A673 (cell line): ENCODE measurements at regions not wholly inside any gene's neighbourhood (a gene's known extent, or its start where the extent isn't known, plus 50 kb on each side); places are given as distances from the start of the nearest gene placed in this dataset.

Experiments used
- BruUV-seq: library from RNA; stranded (reverse); fragments of 400-500 nt; replicated peaks from 2 replicates; lab custom pipeline; 2021; lab: Mats Ljungman, UMichigan
- CTCF ChIA-PET: fragments of 300-600 bp; sonication (Branson Sonifier 250); formaldehyde crosslinking; loops from one replicate; lab custom pipeline; 2022; ENCODE audit warnings: antibody characterized with exemption; lab: Charles Lee
- POLR2A ChIA-PET: fragments of 300-600 bp; sonication (Branson Sonifier 250); formaldehyde crosslinking; loops from one replicate; lab custom pipeline; 2022; ENCODE audit warnings: antibody characterized with exemption; ENCODE audit not compliant: low non-redundant PET; lab: Charles Lee
- DNase-seq: peaks from one replicate; pipeline ENCODE4 v3.0.0-alpha.2; 2015; ENCODE audit warnings: low spot score
- H3K27ac ChIP-seq: fragments of 200-600 bp; sonication (generic); 2 replicates; pipeline ENCODE4 v1.5.1; 2016; ENCODE audit warnings: mixed run types, low read depth, mild to moderate bottlenecking, mixed read lengths, antibody characterized with exemption, low read length; ENCODE audit not compliant: poor library complexity, severe bottlenecking
- H3K27me3 ChIP-seq: fragments of 200-600 bp; sonication (generic); replicated peaks from 2 replicates; pipeline ENCODE4 v1.6.1; 2017; ENCODE audit warnings: mixed run types, low read depth, mild to moderate bottlenecking, mixed read lengths, antibody characterized with exemption, low read length; ENCODE audit not compliant: insufficient read depth, poor library complexity
- H3K36me3 ChIP-seq: fragments of 200-600 bp; sonication (generic); 2 replicates; pipeline ENCODE4 v1.6.1; 2016; ENCODE audit warnings: mixed run types, mild to moderate bottlenecking, mixed read lengths, antibody characterized with exemption, low read length; ENCODE audit not compliant: insufficient read depth, poor library complexity, severe bottlenecking
- H3K4me1 ChIP-seq: fragments of 200-600 bp; sonication (generic); 2 replicates; pipeline ENCODE4 v1.6.1; 2017; ENCODE audit warnings: mixed run types, mild to moderate bottlenecking, mixed read lengths, antibody characterized with exemption, low read length; ENCODE audit not compliant: insufficient read depth, poor library complexity, severe bottlenecking
- H3K4me3 ChIP-seq: fragments of 200-600 bp; sonication (generic); 2 replicates; pipeline ENCODE4 v1.5.1; 2016; ENCODE audit warnings: low read depth, mixed run types, mild to moderate bottlenecking, mixed read lengths, low read length; ENCODE audit not compliant: poor library complexity, severe bottlenecking
- H3K9me3 ChIP-seq: fragments of 200-600 bp; sonication (generic); 2 replicates; pipeline ENCODE4 v1.6.1; 2016; ENCODE audit warnings: mixed run types, low read depth, mild to moderate bottlenecking, mixed read lengths, antibody characterized with exemption, low read length; ENCODE audit not compliant: poor library complexity, severe bottlenecking
- EZH2 ChIP-seq: fragments of 200-600 bp; sonication (generic); IDR thresholded peaks from 2 replicates; pipeline ENCODE4 v1.6.1; 2017; ENCODE audit warnings: borderline replicate concordance, low read depth, mild to moderate bottlenecking, mixed read lengths, antibody characterized with exemption, low read length; ENCODE audit not compliant: poor library complexity, severe bottlenecking
- intact Hi-C: fragments of 100-400 bp; cut with micrococcal nuclease; formaldehyde crosslinking; loops from one replicate; pipeline ENCODE4 v1.10.0; 2022; ENCODE audit not compliant: unreplicated experiment
- TF ChIP-seq, protein P1 (sequence below): fragments of 300-800, 200-600 bp; sonication (generic); conservative IDR thresholded peaks from 2 replicates; pipeline ENCODE4 v1.5.1; 2017; ENCODE audit warnings: low read depth, mild to moderate bottlenecking, antibody characterized with exemption, low read length, moderate library complexity, mixed read lengths

DNA sequence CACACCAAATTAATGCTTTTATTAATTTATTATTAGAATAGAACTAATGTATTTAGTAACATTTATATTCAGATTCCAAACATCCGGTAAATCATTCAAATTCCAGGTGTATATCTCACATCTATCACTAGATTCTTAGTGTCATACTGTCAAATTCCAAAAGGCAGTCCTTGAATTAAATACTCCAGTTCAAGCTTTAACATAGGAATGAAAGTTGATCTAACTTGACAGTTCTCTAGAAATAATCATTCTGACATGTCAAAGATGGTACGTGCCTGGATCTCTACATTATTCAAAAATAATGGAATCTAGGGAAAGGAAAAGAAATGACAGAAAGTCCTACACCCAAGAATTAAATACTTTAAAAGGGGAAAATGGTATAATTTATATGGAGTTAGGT lies 1161.5 kb downstream of the PCDH9 start:
- H3K27ac ChIP-seq: no peak overlapping the region
- H3K4me3 ChIP-seq: no peak overlapping the region
- intact Hi-C loops: no loop called here
- TF ChIP-seq, protein P1, sequence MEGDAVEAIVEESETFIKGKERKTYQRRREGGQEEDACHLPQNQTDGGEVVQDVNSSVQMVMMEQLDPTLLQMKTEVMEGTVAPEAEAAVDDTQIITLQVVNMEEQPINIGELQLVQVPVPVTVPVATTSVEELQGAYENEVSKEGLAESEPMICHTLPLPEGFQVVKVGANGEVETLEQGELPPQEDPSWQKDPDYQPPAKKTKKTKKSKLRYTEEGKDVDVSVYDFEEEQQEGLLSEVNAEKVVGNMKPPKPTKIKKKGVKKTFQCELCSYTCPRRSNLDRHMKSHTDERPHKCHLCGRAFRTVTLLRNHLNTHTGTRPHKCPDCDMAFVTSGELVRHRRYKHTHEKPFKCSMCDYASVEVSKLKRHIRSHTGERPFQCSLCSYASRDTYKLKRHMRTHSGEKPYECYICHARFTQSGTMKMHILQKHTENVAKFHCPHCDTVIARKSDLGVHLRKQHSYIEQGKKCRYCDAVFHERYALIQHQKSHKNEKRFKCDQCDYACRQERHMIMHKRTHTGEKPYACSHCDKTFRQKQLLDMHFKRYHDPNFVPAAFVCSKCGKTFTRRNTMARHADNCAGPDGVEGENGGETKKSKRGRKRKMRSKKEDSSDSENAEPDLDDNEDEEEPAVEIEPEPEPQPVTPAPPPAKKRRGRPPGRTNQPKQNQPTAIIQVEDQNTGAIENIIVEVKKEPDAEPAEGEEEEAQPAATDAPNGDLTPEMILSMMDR: no peak
- TF ChIP-seq EZH2: no peak
- no TSS peak for BruUV-seq
- ChIA-PET POLR2A (no interaction called here), CTCF (no interaction called here)
- no peak for DNase-seq
- no peaks in the 10 kb centered on the region for H3K4me1 ChIP-seq
- no peaks in the 10 kb centered on the region for H3K9me3 ChIP-seq
- no peaks in the 10 kb centered on the region for H3K36me3 ChIP-seq
- no peaks in the 10 kb centered on the region for H3K27me3 ChIP-seq

DNA sequence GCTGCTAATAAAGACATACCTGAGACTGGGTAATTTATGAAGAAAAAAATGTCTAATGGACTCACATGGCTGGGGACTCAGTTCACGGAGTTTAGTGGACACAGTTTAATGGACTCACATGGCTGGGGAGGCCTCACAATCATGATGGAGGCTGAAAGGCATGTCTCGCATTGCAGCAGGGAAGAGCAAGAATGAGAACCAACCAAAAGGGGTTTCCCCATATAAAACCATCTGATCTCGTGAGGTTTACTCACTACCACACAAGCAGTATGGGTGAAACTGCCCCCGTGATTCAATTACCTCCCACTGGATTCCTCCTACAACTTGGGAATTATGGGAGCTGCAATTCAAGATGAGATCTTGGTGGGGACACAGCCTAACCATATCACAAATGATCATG lies 1181.2 kb downstream of the PCDH9 start:
- Histone ChIP-seq H3K4me1 (no peaks in the 10 kb centered on the region), H3K27me3 (no peaks in the 10 kb centered on the region), H3K4me3 (no peak overlapping the region), H3K9me3 (no peaks in the 10 kb centered on the region), H3K36me3 (no peaks in the 10 kb centered on the region), H3K27ac (no peak overlapping the region)
- no peak for TF ChIP-seq EZH2
- TF ChIP-seq, protein P1: no peak
- POLR2A ChIA-PET: no interaction called here
- intact Hi-C loops: no loop called here
- no TSS peak for BruUV-seq
- no peak for DNase-seq
- CTCF ChIA-PET: no interaction called here

DNA sequence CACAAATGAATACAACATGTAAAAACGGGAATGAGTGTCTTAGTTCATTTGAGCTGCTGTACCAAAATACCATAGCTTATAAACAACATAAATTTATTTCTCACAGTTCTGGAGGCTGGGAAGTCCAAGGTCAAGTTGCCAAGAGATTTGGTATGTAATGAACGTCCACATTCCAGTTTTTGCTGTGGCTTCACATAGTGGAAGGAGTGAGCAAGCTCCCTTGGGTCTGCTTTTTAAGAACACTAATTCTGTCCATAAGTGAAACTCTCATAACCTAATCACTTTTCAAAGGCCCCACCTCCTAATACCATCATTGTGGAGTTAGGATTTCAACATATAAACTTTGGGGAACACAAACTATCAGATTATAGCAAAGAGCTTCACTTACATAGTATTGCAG lies 1189.6 kb downstream of the PCDH9 start:
- no peaks in the 10 kb centered on the region for H3K36me3 ChIP-seq
- CTCF ChIA-PET: no interaction called here
- no peaks in the 10 kb centered on the region for H3K27me3 ChIP-seq
- TF ChIP-seq, protein P1: no peak
- no peak for TF ChIP-seq EZH2
- POLR2A ChIA-PET: no interaction called here
- H3K4me1 ChIP-seq: no peaks in the 10 kb centered on the region
- no peaks in the 10 kb centered on the region for H3K9me3 ChIP-seq
- no TSS peak for BruUV-seq
- DNase-seq: no peak
- H3K27ac ChIP-seq: no peak overlapping the region
- H3K4me3 ChIP-seq: no peak overlapping the region
- intact Hi-C loops: no loop called here
